ENCODE measurements at regions not wholly inside any gene's neighbourhood (a gene's known extent, or its start where the extent isn't known, plus 50 kb on each side); places are given as distances from the start of the nearest gene placed in this dataset.

DNA sequence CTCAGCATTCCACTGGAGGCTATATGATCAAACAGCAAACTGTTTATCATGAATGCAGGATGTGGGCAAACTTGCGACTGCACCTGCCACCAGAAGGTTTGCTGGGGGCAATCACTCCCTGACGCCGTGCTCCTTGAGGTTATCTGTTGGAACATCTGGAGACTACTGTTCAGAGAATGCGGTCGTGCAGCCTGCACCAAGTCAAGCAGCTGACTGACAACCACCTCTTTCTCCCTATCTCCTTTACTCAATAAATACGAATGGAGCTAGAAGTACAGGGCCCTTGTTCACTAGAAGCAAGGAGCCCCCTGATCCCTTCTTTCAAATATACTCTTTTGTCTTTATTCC is 2101.2 kb downstream of the TP53TG3F start:
- TF ChIP-seq EZH2 (IDR thresholded peaks at IDR 0.05) (no peak), POLR2AphosphoS5 (IDR thresholded peaks at IDR 0.05; ENCODE audit: borderline replicate concordance, low read depth, low read length) (no peak)
